H1 (cell line): ENCODE measurements at regions not wholly inside any gene's neighbourhood (a gene's known extent, or its start where the extent isn't known, plus 50 kb on each side); places are given as distances from the start of the nearest gene placed in this dataset.

Experiments used
- CREB1 ChIP-seq: IDR thresholded peaks from 2 replicates; pipeline ENCODE4 v1.6.1; 2012; ENCODE audit warnings: inconsistent platforms
- TF ChIP-seq, protein P1 (sequence below), 3 experiments: IDR thresholded peaks; 1 replicate in 2 of 3; 2 replicates in 1 of 3; pipeline versions ENCODE4 v1.5.1 to v1.6.1; 2011; ENCODE audit warnings: low read length in 3 of 3, mild to moderate bottlenecking in 3 of 3, inconsistent platforms in 2 of 3, low read depth in 1 of 3, moderate library complexity in 1 of 3; ENCODE audit not compliant: insufficient read depth in 1 of 3; ENCODE audit errors: control extremely low read depth in 1 of 3
- TF ChIP-seq, protein P2 (sequence below): fragments of 300-600 bp; sonication (generic); IDR thresholded peaks from 2 replicates; pipeline ENCODE4 v1.7.1; 2012; ENCODE audit warnings: low read length, moderate library complexity, mild to moderate bottlenecking, inconsistent platforms; ENCODE audit not compliant: insufficient replicate concordance
- TF ChIP-seq, protein P3 (sequence below): IDR thresholded peaks from 2 replicates; pipeline ENCODE4 v1.6.1; 2012; ENCODE audit warnings: inconsistent platforms

DNA sequence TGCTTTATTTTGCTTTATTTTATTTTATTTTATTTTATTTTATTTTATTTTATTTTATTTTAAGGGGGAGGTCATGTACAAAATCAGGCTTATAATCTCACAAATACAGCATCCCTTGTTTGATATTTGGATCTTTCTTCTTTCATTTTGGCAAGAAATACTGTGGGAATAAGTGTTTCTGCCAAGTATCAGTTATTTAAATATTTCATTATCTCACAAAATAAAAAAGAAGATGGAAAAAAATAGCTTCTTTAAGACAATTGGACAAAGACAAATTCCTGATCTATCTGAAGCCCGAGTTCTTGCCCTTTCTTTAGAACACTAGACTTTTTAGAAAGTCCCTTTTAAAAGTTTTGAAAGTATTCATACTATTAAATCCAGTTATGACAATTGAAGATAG lies 560.5 kb upstream of the ZEB2 start (continued):
- TF ChIP-seq, protein P1, sequence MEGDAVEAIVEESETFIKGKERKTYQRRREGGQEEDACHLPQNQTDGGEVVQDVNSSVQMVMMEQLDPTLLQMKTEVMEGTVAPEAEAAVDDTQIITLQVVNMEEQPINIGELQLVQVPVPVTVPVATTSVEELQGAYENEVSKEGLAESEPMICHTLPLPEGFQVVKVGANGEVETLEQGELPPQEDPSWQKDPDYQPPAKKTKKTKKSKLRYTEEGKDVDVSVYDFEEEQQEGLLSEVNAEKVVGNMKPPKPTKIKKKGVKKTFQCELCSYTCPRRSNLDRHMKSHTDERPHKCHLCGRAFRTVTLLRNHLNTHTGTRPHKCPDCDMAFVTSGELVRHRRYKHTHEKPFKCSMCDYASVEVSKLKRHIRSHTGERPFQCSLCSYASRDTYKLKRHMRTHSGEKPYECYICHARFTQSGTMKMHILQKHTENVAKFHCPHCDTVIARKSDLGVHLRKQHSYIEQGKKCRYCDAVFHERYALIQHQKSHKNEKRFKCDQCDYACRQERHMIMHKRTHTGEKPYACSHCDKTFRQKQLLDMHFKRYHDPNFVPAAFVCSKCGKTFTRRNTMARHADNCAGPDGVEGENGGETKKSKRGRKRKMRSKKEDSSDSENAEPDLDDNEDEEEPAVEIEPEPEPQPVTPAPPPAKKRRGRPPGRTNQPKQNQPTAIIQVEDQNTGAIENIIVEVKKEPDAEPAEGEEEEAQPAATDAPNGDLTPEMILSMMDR (IDR thresholded peaks at IDR 0.05; ENCODE audit: control extremely low read depth in 1 of 3, insufficient read depth in 1 of 3, low read depth in 1 of 3, low read length in 3 of 3) = no peak
- TF ChIP-seq, protein P2, sequence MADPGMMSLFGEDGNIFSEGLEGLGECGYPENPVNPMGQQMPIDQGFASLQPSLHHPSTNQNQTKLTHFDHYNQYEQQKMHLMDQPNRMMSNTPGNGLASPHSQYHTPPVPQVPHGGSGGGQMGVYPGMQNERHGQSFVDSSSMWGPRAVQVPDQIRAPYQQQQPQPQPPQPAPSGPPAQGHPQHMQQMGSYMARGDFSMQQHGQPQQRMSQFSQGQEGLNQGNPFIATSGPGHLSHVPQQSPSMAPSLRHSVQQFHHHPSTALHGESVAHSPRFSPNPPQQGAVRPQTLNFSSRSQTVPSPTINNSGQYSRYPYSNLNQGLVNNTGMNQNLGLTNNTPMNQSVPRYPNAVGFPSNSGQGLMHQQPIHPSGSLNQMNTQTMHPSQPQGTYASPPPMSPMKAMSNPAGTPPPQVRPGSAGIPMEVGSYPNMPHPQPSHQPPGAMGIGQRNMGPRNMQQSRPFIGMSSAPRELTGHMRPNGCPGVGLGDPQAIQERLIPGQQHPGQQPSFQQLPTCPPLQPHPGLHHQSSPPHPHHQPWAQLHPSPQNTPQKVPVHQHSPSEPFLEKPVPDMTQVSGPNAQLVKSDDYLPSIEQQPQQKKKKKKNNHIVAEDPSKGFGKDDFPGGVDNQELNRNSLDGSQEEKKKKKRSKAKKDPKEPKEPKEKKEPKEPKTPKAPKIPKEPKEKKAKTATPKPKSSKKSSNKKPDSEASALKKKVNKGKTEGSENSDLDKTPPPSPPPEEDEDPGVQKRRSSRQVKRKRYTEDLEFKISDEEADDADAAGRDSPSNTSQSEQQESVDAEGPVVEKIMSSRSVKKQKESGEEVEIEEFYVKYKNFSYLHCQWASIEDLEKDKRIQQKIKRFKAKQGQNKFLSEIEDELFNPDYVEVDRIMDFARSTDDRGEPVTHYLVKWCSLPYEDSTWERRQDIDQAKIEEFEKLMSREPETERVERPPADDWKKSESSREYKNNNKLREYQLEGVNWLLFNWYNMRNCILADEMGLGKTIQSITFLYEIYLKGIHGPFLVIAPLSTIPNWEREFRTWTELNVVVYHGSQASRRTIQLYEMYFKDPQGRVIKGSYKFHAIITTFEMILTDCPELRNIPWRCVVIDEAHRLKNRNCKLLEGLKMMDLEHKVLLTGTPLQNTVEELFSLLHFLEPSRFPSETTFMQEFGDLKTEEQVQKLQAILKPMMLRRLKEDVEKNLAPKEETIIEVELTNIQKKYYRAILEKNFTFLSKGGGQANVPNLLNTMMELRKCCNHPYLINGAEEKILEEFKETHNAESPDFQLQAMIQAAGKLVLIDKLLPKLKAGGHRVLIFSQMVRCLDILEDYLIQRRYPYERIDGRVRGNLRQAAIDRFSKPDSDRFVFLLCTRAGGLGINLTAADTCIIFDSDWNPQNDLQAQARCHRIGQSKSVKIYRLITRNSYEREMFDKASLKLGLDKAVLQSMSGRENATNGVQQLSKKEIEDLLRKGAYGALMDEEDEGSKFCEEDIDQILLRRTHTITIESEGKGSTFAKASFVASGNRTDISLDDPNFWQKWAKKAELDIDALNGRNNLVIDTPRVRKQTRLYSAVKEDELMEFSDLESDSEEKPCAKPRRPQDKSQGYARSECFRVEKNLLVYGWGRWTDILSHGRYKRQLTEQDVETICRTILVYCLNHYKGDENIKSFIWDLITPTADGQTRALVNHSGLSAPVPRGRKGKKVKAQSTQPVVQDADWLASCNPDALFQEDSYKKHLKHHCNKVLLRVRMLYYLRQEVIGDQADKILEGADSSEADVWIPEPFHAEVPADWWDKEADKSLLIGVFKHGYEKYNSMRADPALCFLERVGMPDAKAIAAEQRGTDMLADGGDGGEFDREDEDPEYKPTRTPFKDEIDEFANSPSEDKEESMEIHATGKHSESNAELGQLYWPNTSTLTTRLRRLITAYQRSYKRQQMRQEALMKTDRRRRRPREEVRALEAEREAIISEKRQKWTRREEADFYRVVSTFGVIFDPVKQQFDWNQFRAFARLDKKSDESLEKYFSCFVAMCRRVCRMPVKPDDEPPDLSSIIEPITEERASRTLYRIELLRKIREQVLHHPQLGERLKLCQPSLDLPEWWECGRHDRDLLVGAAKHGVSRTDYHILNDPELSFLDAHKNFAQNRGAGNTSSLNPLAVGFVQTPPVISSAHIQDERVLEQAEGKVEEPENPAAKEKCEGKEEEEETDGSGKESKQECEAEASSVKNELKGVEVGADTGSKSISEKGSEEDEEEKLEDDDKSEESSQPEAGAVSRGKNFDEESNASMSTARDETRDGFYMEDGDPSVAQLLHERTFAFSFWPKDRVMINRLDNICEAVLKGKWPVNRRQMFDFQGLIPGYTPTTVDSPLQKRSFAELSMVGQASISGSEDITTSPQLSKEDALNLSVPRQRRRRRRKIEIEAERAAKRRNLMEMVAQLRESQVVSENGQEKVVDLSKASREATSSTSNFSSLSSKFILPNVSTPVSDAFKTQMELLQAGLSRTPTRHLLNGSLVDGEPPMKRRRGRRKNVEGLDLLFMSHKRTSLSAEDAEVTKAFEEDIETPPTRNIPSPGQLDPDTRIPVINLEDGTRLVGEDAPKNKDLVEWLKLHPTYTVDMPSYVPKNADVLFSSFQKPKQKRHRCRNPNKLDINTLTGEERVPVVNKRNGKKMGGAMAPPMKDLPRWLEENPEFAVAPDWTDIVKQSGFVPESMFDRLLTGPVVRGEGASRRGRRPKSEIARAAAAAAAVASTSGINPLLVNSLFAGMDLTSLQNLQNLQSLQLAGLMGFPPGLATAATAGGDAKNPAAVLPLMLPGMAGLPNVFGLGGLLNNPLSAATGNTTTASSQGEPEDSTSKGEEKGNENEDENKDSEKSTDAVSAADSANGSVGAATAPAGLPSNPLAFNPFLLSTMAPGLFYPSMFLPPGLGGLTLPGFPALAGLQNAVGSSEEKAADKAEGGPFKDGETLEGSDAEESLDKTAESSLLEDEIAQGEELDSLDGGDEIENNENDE = no peak
- TF ChIP-seq CREB1 = no peak
- TF ChIP-seq, protein P3, sequence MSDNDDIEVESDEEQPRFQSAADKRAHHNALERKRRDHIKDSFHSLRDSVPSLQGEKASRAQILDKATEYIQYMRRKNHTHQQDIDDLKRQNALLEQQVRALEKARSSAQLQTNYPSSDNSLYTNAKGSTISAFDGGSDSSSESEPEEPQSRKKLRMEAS = no peak
